Naive thymus-derived CD4-positive, alpha-beta T cell (primary cell): ENCODE measurements at regions not wholly inside any gene's neighbourhood (a gene's known extent, or its start where the extent isn't known, plus 50 kb on each side); places are given as distances from the start of the nearest gene placed in this dataset.
A peak's percentile ranks its signal among the peaks of the same experiment; 100 is the strongest.

ENCODE experiments used
- ATAC-seq: fragments of 150-1000 bp; cut with Tn5 transposase; 2 replicates; pipeline ENCODE4 v1.10.0; 2021; ENCODE audit warnings: mild to moderate bottlenecking, moderate library complexity
- CTCF ChIA-PET: fragments of 350-600 bp; sonication (Branson Sonifier 250); formaldehyde crosslinking; loops from one replicate; lab custom pipeline; 2021; ENCODE audit warnings: antibody characterized with exemption; lab: Charles Lee
- POLR2A ChIA-PET: fragments of 350-600 bp; sonication (Branson Sonifier 250); formaldehyde crosslinking; loops from one replicate; lab custom pipeline; 2021; ENCODE audit warnings: antibody characterized with exemption, inconsistent platforms; lab: Charles Lee
- DNase-seq, 9 donors: peaks; one replicate each; pipeline versions ENCODE4 v3.0.0 to v3.0.0-alpha.2; 2020 to 2022; ENCODE audit warnings: mixed read lengths in 1 of 9
- H3K27ac ChIP-seq: one replicate; pipeline ENCODE4 v1.7.0; 2013; ENCODE audit warnings: mild to moderate bottlenecking, low read depth, low read length, moderate library complexity
- H3K27me3 ChIP-seq, 2 donors: one replicate each; pipeline ENCODE4 v1.7.0; 2013; ENCODE audit warnings: low read length in 2 of 2, mild to moderate bottlenecking in 2 of 2, moderate library complexity in 2 of 2; ENCODE audit not compliant: control insufficient read depth in 2 of 2, insufficient read depth in 2 of 2
- H3K36me3 ChIP-seq, 3 experiments: 1 replicate in 2 of 3; 2 replicates in 1 of 3; pipeline ENCODE4 v1.7.0; 2013; ENCODE audit warnings: low read length in 3 of 3, mild to moderate bottlenecking in 3 of 3, moderate library complexity in 1 of 3; ENCODE audit not compliant: insufficient read depth in 3 of 3, control insufficient read depth in 2 of 3
- H3K4me1 ChIP-seq, 2 donors: one replicate each; pipeline ENCODE4 v1.7.0; 2013; ENCODE audit warnings: low read length in 2 of 2, mild to moderate bottlenecking in 2 of 2, moderate library complexity in 1 of 2; ENCODE audit not compliant: control insufficient read depth in 2 of 2, insufficient read depth in 2 of 2
- H3K4me3 ChIP-seq: 2 replicates; pipeline ENCODE4 v1.7.0; 2013; ENCODE audit warnings: mild to moderate bottlenecking, low read length
- H3K9me3 ChIP-seq, 3 experiments: 1 replicate in 2 of 3; 2 replicates in 1 of 3; pipeline ENCODE4 v1.7.0; 2013; ENCODE audit warnings: low read length in 3 of 3; ENCODE audit not compliant: control insufficient read depth in 2 of 3
- H3K27ac Mint-ChIP-seq, 9 donors: one replicate each; pipeline ENCODE4 v1.8.0; 2020 to 2022; ENCODE audit warnings: mixed read lengths in 9 of 9, mild to moderate bottlenecking in 8 of 9, moderate library complexity in 5 of 9, inconsistent platforms in 2 of 9
- H3K27me3 Mint-ChIP-seq, 5 donors: one replicate each; pipeline ENCODE4 v1.8.0; 2021 to 2022; ENCODE audit warnings: mixed read lengths in 5 of 5, mild to moderate bottlenecking in 1 of 5
- H3K36me3 Mint-ChIP-seq, 5 donors: one replicate each; pipeline ENCODE4 v1.8.0; 2020 to 2022; ENCODE audit warnings: mixed read lengths in 5 of 5, mild to moderate bottlenecking in 3 of 5, inconsistent platforms in 1 of 5
- H3K4me1 Mint-ChIP-seq, 7 donors: one replicate each; pipeline ENCODE4 v1.8.0; 2020 to 2022; ENCODE audit warnings: mixed read lengths in 7 of 7, mild to moderate bottlenecking in 3 of 7, inconsistent platforms in 1 of 7
- H3K4me3 Mint-ChIP-seq, 10 donors: one replicate each; pipeline ENCODE4 v1.8.0; 2020 to 2022; ENCODE audit warnings: mild to moderate bottlenecking in 10 of 10, mixed read lengths in 10 of 10, moderate library complexity in 6 of 10, inconsistent platforms in 2 of 10
- H3K9me3 Mint-ChIP-seq, 11 donors: one replicate each; pipeline ENCODE4 v1.8.0; 2020 to 2022; ENCODE audit warnings: mixed read lengths in 11 of 11, mild to moderate bottlenecking in 4 of 11, inconsistent platforms in 1 of 11, moderate library complexity in 1 of 11
- intact Hi-C, 2 donors: fragments of 100-400 bp; cut with micrococcal nuclease; formaldehyde crosslinking; loops; one replicate each; pipeline ENCODE4 v1.15.1; 2023

GRCh38 chr16:89027281-89027680, 50.3 kb upstream of the CBFA2T3 start:
- H3K9me3 ChIP-seq = peaks cover 0 to 4% (median 0%) of the 10 kb centered on the region in 3 experiments
- Mint-ChIP-seq H3K4me1 (peaks cover 10 to 36% (median 19%) of the 10 kb centered on the region in 7 donors), H3K36me3 (peaks cover 0 to 30% (median 6%) of the 10 kb centered on the region in 5 donors), H3K9me3 (peaks cover 6 to 32% (median 13%) of the 10 kb centered on the region in 11 donors), H3K27me3 (peaks cover 0 to 5% (median 0%) of the 10 kb centered on the region in 5 donors), H3K4me3 (no peak overlapping the region), H3K27ac (peak overlapping the region in 1 of 9 donors; percentile 27)
- H3K4me3 ChIP-seq = no peak overlapping the region
- no peaks in the 10 kb centered on the region for H3K27me3 ChIP-seq
- DNase-seq (no peak), ATAC-seq (no peak)
- H3K4me1 ChIP-seq = peaks cover 8 to 14% of the 10 kb centered on the region in 2 donors
- intact Hi-C loops = no loop called here
- H3K36me3 ChIP-seq = no peaks in the 10 kb centered on the region
- ChIA-PET CTCF (no interaction called here), POLR2A (no interaction called here)
- no peak overlapping the region for H3K27ac ChIP-seq

GRCh38 chr16:89031715-89032659, 55.0 kb upstream of the CBFA2T3 start:
- ATAC-seq (peak; percentile 99), DNase-seq (peak in 8 of 9 donors; percentile 58 to 77 (median 71))
- H3K9me3 ChIP-seq = no peaks in the 10 kb centered on the region
- no peaks in the 10 kb centered on the region for H3K36me3 ChIP-seq
- peaks cover 13 to 33% of the 10 kb centered on the region in 2 donors for H3K4me1 ChIP-seq
- Mint-ChIP-seq H3K4me3 (peak overlapping the region; percentile 67 to 83 (median 76)), H3K4me1 (peaks cover 31 to 50% (median 40%) of the 10 kb centered on the region in 7 donors), H3K27me3 (peaks cover 0 to 4% (median 0%) of the 10 kb centered on the region in 5 donors), H3K36me3 (peaks cover 0 to 17% (median 0%) of the 10 kb centered on the region in 5 donors), H3K27ac (peak overlapping the region; percentile 22 to 85 (median 79)), H3K9me3 (peaks cover 1 to 13% (median 4%) of the 10 kb centered on the region in 11 donors)
- POLR2A ChIA-PET = interaction anchor here (0.7 to 1.0 kb wide), 3 partner anchors 61 to 284 kb away, joined by 3 read pairs; partner anchors contain the start of genes ACSF3 and APRT
- H3K4me3 ChIP-seq = peak overlapping the region; percentile 45
- H3K27ac ChIP-seq = peak overlapping the region; percentile 28
- no peaks in the 10 kb centered on the region for H3K27me3 ChIP-seq
- CTCF ChIA-PET = no interaction called here
- intact Hi-C loops = loop anchor here in 1 of 2 donors (1.0 kb wide), 1 partner anchor 83 kb away; no protein-coding TSS in a partner anchor

DNA sequence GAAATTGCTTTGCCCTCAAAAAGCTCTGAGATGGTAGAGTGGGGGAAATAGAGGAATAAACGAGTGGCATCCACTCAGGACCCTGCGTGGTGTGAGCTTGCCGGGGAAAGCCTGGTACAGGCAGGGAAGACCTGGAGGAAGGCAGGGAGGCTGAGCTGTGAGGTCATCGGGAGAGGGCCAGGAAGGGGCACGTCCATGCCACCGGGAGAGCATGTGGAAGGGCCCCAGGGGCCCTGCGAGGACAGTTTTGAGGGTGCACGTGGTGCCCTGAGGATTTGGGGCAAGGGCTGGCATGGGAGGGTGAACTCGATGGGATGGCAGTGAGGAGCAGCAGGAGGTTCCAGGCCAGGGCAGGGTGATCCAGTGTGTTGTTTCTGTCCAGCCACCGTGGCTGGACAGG, 56.3 kb upstream of the CBFA2T3 start:
- Histone ChIP-seq H3K9me3 (no peaks in the 10 kb centered on the region), H3K4me3 (no peak overlapping the region), H3K4me1 (peaks cover 13 to 33% of the 10 kb centered on the region in 2 donors), H3K36me3 (no peaks in the 10 kb centered on the region), H3K27ac (no peak overlapping the region), H3K27me3 (no peaks in the 10 kb centered on the region)
- DNase-seq (no peak), ATAC-seq (no peak)
- peaks cover 0 to 6% (median 4%) of the 10 kb centered on the region in 5 donors for H3K27me3 Mint-ChIP-seq
- peaks cover 0 to 12% (median 0%) of the 10 kb centered on the region in 5 donors for H3K36me3 Mint-ChIP-seq
- CTCF ChIA-PET = no interaction called here
- peak overlapping the region in 4 of 10 donors; percentile 21 to 76 (median 66) for H3K4me3 Mint-ChIP-seq
- intact Hi-C loops = no loop called here
- POLR2A ChIA-PET = interaction anchor here (0.5 kb wide), 1 partner anchor 273 kb away, joined by 3 read pairs; no protein-coding TSS in a partner anchor
- peaks cover 31 to 55% (median 45%) of the 10 kb centered on the region in 7 donors for H3K4me1 Mint-ChIP-seq
- peaks cover 0 to 9% (median 0%) of the 10 kb centered on the region in 11 donors for H3K9me3 Mint-ChIP-seq
- peak overlapping the region in 5 of 9 donors; percentile 57 to 80 (median 67) for H3K27ac Mint-ChIP-seq

DNA sequence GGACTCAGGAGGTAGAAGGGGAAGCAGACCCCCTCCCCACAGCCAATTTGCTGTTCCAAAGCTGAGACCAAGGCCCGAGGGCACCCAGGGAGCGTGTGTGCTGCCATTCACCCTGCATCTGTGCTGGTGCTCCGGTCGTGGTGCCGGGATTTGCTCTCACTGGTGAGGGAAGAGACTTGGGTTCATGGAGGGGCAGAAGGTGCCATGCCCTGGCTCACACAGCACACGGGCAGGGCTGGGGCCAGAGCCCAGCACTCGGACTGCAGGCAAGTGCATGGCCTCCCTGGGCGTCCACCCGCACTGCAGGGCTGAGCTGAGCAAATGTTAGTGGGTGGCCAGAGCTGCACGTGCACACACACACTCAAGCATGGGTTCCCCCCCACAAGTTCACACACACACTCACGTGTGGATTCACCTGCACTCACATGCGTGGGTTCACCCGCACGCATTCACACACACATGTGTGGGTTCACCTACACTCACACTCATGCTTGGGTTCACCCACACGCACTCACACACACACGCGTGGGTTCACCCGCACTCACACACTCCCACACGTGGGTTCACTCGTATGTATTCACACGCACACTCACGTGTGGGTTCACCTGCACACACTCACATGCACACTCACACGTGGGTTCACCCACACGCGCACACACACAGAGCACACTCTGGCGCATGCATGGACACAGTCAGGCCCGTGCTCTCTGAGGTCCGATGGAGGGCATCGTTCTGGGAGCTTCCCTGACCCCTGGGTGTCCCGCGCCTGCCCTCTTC, 57.0 kb upstream of the CBFA2T3 start:
- Histone ChIP-seq H3K27ac (no peak overlapping the region), H3K27me3 (no peaks in the 10 kb centered on the region), H3K9me3 (no peaks in the 10 kb centered on the region), H3K4me1 (peaks cover 13 to 33% of the 10 kb centered on the region in 2 donors), H3K36me3 (no peaks in the 10 kb centered on the region), H3K4me3 (no peak overlapping the region)
- peak overlapping the region in 5 of 10 donors; percentile 3 to 76 (median 32) for H3K4me3 Mint-ChIP-seq
- peaks cover 0 to 12% (median 0%) of the 10 kb centered on the region in 5 donors for H3K36me3 Mint-ChIP-seq
- DNase-seq (no peak), ATAC-seq (no peak)
- ChIA-PET POLR2A (no interaction called here), CTCF (no interaction called here)
- peaks cover 31 to 55% (median 45%) of the 10 kb centered on the region in 7 donors for H3K4me1 Mint-ChIP-seq
- peak overlapping the region in 5 of 9 donors; percentile 8 to 61 (median 48) for H3K27ac Mint-ChIP-seq
- H3K9me3 Mint-ChIP-seq = peaks cover 0 to 9% (median 0%) of the 10 kb centered on the region in 11 donors
- H3K27me3 Mint-ChIP-seq = peaks cover 0 to 6% (median 5%) of the 10 kb centered on the region in 5 donors
- intact Hi-C loops = no loop called here

DNA sequence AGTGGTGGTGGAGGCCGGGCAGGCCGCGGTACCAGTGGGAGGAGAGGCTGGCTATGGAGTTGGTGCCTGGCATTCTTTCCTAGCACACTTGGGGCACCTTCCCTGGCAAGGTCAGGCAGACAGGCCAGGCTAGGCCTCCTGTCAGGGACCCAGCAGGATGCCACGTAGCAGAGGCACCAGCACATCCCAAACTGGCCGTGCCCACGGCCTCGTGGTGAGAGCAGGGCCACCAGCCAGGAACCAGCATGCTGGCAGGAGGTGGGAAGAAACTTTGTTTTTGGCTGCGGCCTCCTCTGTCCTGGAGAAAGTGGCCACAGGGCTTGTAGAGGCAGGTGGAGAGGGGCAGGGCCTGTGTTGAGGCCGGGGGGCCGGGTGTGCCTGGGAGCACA, 57.6 kb upstream of the CBFA2T3 start:
- peaks cover 13 to 33% of the 10 kb centered on the region in 2 donors for H3K4me1 ChIP-seq
- ChIA-PET CTCF (no interaction called here), POLR2A (no interaction called here)
- Mint-ChIP-seq H3K9me3 (peaks cover 0 to 9% (median 0%) of the 10 kb centered on the region in 11 donors), H3K27ac (peak overlapping the region in 3 of 9 donors; percentile 18 to 32 (median 18)), H3K4me1 (peaks cover 31 to 55% (median 45%) of the 10 kb centered on the region in 7 donors), H3K36me3 (peaks cover 0 to 12% (median 0%) of the 10 kb centered on the region in 5 donors), H3K4me3 (peak overlapping the region in 4 of 10 donors; percentile 26 to 75 (median 52)), H3K27me3 (peaks cover 0 to 6% (median 5%) of the 10 kb centered on the region in 5 donors)
- intact Hi-C loops = no loop called here
- H3K9me3 ChIP-seq = no peaks in the 10 kb centered on the region
- ATAC-seq (no peak), DNase-seq (no peak)
- H3K36me3 ChIP-seq = no peaks in the 10 kb centered on the region
- H3K27me3 ChIP-seq = no peaks in the 10 kb centered on the region
- no peak overlapping the region for H3K27ac ChIP-seq
- no peak overlapping the region for H3K4me3 ChIP-seq
